OCI-LY7 (cell line): ENCODE measurements at regions not wholly inside any gene's neighbourhood (a gene's known extent, or its start where the extent isn't known, plus 50 kb on each side); places are given as distances from the start of the nearest gene placed in this dataset.

Source experiments
- EZH2phosphoT487 ChIP-seq: fragments of 200-600 bp; sonication (generic); IDR thresholded peaks from 2 replicates; pipeline ENCODE4 v1.6.1; 2018; ENCODE audit warnings: low read depth, borderline replicate concordance, mild to moderate bottlenecking, mixed run types, antibody characterized with exemption, low read length, moderate library complexity, mixed read lengths
- TF ChIP-seq, protein P1 (sequence below): fragments of 200-600 bp; sonication (generic); conservative IDR thresholded peaks from 2 replicates; pipeline ENCODE4 v1.5.1; 2014; ENCODE audit warnings: mild to moderate bottlenecking, antibody characterized with exemption, low read length, moderate library complexity, mixed read lengths

DNA sequence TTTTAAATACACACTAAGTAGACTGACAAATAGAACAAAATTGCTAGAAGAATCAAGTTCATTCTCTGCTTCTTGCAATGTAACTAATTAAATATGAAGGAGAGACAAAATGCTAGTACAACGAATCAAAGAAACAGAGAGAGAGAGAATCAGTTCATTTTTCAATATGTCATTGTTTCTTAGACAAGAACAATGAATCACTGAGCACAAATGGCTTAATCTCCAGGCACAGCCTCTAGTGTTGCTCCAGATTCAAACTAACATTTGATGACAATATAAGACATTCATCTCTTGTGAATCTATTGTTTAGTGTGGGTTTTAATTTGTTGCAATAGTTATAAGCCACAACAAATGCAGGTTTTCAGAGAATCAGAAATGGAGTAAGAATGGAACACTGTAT, 357.4 kb upstream of the TMEM229A start:
- TF ChIP-seq, protein P1, sequence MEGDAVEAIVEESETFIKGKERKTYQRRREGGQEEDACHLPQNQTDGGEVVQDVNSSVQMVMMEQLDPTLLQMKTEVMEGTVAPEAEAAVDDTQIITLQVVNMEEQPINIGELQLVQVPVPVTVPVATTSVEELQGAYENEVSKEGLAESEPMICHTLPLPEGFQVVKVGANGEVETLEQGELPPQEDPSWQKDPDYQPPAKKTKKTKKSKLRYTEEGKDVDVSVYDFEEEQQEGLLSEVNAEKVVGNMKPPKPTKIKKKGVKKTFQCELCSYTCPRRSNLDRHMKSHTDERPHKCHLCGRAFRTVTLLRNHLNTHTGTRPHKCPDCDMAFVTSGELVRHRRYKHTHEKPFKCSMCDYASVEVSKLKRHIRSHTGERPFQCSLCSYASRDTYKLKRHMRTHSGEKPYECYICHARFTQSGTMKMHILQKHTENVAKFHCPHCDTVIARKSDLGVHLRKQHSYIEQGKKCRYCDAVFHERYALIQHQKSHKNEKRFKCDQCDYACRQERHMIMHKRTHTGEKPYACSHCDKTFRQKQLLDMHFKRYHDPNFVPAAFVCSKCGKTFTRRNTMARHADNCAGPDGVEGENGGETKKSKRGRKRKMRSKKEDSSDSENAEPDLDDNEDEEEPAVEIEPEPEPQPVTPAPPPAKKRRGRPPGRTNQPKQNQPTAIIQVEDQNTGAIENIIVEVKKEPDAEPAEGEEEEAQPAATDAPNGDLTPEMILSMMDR: no peak
- no peak for TF ChIP-seq EZH2phosphoT487
